NCI-H2081 treated with DMSO at 0.1 percent for 48 hours (cell line): ENCODE measurements at regions not wholly inside any gene's neighbourhood (a gene's known extent, or its start where the extent isn't known, plus 50 kb on each side); places are given as distances from the start of the nearest gene placed in this dataset.
A peak's percentile ranks its signal among the peaks of the same experiment; 100 is the strongest.
"Not testable (repeated sequence)": the region's sequence is repeated elsewhere in the genome, so short reads cannot be mapped to it uniquely, and the experiment has no call there.

Source experiments
- DNase-seq: peaks from one replicate; lab custom pipeline; 2025; lab: John Stamatoyannopoulos, UW

DNA sequence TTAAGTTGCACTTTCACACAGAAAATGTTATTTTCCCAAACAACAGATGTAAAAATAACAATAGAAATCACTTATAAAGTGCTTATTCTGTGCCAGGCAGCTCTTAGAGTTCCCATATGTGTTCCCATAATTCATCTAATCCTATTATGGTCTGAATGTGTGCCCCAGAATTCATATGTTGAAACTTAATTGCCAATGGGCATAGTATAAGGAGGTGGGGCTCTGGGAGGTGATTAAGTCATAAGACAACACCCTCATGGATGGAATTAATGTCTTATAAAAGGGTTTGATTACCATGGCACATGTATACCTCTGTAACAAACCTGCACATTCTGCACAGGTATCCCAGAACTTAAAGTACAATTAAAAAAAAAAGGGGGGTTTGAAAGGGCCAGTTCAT is 92.7 kb downstream of the FZD1 start:
- no peak for DNase-seq

- no peak for DNase-seq
Measured at GRCh38 chr7:91357379-91357778, 93.1 kb downstream of the FZD1 start.

GRCh38 chr7:91357901-91358300 is 93.7 kb downstream of the FZD1 start:
- no peak for DNase-seq

DNA sequence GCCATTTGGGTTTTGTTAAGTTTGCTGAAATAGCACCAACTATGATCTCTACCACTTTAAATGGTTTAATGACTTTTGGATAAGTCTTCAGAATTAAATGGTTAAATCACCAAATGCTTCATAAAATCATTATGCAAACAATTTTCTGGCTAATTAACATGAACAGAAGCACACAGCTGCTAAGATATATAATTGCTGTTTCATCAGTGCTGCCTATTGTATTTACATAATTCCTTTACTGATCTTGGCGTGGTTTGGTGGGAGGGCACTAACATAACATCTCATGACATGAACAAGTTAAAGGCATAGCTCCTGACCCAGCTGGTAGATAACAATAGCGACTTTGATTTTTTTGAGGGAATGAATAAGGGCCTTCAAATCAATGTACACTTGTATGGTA is 94.1 kb downstream of the FZD1 start:
- DNase-seq: no peak

DNA sequence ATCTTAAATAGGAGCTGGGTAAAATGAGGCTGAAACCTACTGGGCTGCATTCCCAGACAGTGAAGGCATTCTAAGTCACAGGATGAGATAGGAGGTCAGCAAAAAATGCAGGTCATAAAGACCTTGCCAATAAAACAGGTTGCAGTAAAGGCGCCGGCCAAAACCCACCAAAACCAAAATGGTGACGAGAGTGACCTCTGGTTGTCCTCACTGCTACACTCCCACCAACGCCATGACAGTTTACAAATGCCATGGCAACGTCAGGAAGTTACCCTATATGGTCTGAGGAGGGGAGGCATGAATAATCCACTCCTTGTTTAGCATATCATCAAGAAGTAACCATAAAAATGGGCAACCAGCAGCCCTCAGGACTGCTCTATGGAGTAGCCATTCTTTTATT is 100.9 kb downstream of the FZD1 start:
- not testable (repeated sequence) for DNase-seq

- DNase-seq: no peak
Measured at GRCh38 chr7:91366091-91366490, 101.9 kb downstream of the FZD1 start.

- no peak for DNase-seq
Measured at GRCh38 chr7:91367812-91368578, 103.8 kb downstream of the FZD1 start.

- DNase-seq: no peak
Measured at GRCh38 chr7:91372323-91372722, 108.1 kb downstream of the FZD1 start.

GRCh38 chr7:91373111-91373800 is 109.0 kb downstream of the FZD1 start:
- no peak for DNase-seq

- no peak for DNase-seq
Measured at GRCh38 chr7:91374321-91374989, 110.2 kb downstream of the FZD1 start.

DNA sequence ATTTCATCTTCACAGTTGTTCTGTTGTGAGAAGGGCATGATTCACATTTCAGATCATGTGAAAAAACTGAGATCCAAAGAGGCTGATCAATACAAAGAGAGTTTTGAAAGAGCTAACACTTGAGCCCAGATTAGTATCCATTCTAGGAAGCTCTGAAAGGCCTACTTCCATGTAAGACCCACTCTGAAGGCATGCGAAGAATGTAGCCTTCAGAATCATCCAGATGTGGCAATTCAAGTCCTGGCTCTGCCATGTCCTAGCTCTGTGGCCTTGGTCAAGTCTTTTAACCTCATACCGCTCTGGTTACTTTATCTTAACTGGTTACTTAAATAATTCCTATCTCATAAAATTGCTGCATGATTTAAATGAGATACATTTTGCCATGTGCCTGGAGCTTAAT is 111.1 kb downstream of the FZD1 start:
- no peak for DNase-seq

GRCh38 chr7:91378131-91378530 is 113.9 kb downstream of the FZD1 start:
- DNase-seq: no peak

DNA sequence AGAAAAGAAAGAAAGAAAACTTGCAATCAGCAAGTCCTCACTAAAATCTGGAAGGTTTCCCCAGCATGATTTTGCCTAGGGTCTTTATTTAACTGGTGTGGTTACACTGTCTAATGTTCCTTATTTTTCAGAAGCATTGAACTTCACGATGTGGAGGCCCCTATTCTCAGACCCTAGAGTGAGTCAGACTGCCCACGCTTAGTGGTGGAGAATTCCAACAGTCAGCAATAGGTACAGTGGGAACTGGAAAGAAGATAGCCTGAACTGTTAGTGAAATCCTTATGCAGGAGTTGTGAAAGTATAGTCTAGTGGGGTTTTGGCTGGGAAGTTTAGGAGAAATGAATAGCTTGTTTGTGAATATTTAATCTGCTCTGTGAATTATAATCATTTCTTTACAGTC is 115.0 kb downstream of the FZD1 start:
- DNase-seq: no peak

DNA sequence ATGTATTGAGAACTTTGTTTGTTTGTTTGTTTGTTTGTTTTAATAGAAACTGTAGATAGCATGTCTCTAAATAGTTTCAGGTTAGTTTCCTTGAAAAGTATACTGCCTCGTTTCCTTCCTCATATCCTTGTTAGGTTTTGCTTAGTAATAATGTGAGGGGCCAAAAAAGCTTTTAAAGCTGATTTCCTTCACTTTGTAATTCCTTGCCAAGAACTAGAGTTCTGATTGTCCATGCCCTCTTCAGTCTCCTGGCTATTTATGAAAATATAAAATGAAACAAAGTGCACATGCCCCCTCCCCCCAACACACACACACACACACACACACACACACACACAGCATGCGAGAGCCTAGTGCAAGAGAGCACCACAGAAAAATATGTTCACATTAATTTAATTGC is 115.8 kb downstream of the FZD1 start:
- no peak for DNase-seq

- no peak for DNase-seq
Measured at GRCh38 chr7:91383053-91383904, 119.0 kb downstream of the FZD1 start.

GRCh38 chr7:91383905-91384274 is 119.7 kb downstream of the FZD1 start:
- DNase-seq: no peak

- DNase-seq: not testable (repeated sequence)
Measured at GRCh38 chr7:91394757-91395156, 130.5 kb downstream of the FZD1 start.

DNA sequence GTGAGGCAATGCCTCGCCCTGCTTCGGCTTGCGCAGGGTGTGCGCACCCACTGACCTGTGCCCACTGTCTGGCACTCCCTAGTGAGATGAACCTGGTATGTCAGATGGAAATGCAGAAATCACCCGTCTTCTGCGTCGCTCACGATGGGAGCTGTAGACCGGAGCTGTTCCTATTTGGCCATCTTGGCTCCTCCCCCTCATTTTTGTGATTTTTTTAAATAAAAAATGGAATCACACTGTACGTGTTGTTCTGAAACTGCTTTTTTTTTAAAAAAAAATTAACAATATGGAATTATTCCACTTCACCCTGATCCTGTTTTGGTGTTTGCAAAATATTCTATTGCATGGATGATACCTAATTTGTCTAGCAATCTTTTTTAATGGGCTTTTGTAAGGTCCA is 131.1 kb downstream of the FZD1 start:
- DNase-seq: not testable (repeated sequence)

DNA sequence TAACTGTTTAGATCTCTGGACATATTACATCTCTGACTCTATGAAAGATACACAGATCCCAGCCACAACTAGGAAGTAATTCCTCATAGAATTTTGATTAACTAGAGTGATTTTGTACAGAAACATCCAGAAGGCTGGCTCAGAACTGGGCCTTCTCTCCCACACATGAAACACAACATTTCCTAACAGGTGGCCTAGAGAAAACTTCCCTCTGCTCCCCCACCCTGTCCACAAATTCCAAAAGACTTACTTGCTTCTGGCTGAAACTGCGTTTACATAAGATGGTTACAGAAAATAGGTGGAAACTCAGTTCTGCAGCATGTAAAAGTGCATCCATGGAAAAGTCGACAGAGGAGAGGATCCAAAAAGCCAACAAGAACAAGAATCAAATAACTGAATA is 132.9 kb downstream of the FZD1 start:
- DNase-seq: no peak

DNA sequence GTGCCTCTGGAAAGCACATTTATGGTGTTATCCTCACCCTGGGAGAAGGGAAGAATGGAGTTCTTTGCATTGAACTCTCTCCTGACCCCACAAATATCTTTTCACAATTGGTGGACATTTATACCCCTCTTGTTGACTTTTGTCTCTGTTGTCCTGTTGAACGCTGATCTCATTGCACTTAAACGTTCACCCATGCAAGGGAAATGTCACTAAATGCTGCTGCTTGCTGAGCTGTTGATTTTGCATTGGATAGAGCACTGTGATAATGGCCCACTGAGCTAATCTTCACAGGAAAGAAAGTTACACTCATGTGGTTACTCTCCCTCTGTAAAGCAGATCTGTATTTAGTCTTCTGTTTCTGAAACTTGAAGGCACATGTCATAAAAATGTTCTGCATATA is 133.4 kb downstream of the FZD1 start:
- DNase-seq: peak; percentile 24

GRCh38 chr7:91398341-91398740 is 134.1 kb downstream of the FZD1 start:
- no peak for DNase-seq

DNA sequence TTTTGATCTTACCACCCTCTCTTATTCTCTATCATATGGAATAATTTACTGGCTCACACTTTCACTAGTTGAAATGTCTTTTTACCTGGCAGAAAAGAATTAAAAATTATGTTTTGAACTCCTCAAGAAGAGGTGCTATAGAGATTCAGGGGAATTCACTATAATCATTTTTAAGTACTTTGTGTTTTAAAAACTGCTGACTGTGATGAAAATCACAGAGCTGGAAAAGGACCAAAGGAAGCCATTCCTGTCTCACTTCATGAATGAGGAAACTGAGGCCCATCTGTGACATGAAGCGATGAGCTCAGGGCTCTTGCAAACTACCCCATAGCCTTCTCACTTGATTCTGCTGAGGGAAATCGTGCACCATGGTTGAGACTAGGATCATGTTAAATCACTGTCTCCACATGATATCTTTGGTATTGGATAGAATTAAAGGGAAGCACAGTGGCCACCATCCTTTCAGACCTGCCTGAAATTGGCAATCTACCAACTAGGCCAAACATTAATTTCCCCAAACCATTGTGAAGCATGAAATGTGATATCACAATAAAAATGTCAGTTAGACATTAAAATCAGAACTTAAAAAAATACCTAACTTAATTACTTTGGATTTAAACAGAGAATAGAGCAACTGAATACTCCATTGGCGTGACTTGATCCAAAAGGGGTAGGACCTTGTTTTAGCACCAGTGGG is 141.0 kb downstream of the FZD1 start:
- peak; percentile 39 for DNase-seq
